SU-DHL-6 (cell line): ENCODE measurements at regions not wholly inside any gene's neighbourhood (a gene's known extent, or its start where the extent isn't known, plus 50 kb on each side); places are given as distances from the start of the nearest gene placed in this dataset.

Experiments used
- H2AFZ ChIP-seq: fragments of 200-600 bp; sonication (generic); 2 replicates; pipeline ENCODE4 v1.6.1; 2014; ENCODE audit warnings: low read depth, mild to moderate bottlenecking, moderate library complexity, mixed read lengths, antibody characterized with exemption, low read length; ENCODE audit not compliant: severe bottlenecking
- H3F3A ChIP-seq: fragments of 200-600 bp; shearing (Covaris generic); 2 replicates; pipeline ENCODE4 v1.6.0; 2016; ENCODE audit warnings: antibody characterized with exemption, mild to moderate bottlenecking; ENCODE audit not compliant: insufficient read depth
- H3K27ac ChIP-seq: fragments of 200-600 bp; sonication (generic); 2 replicates; pipeline ENCODE4 v1.5.1; 2016; ENCODE audit warnings: low read depth, mild to moderate bottlenecking, low read length, moderate library complexity, mixed read lengths
- H3K27me3 ChIP-seq: fragments of 200-600 bp; sonication (generic), shearing (Covaris generic); 2 replicates; pipeline ENCODE4 v1.6.0; 2014; ENCODE audit warnings: mild to moderate bottlenecking, low read length
- H3K36me3 ChIP-seq: fragments of 200-600 bp; sonication (generic); 2 replicates; pipeline ENCODE4 v1.6.1; 2014; ENCODE audit warnings: mild to moderate bottlenecking, low read length, mixed read lengths
- H3K4me2 ChIP-seq: fragments of 300-600, 200-600 bp; shearing (Covaris generic), sonication (generic); 2 replicates; pipeline ENCODE4 v1.6.0; 2014; ENCODE audit warnings: low read length, low read depth, mild to moderate bottlenecking; ENCODE audit not compliant: poor library complexity, severe bottlenecking
- H3K4me3 ChIP-seq: fragments of 200-600 bp; sonication (generic); 2 replicates; pipeline ENCODE4 v1.5.1; 2014; ENCODE audit warnings: antibody characterized with exemption, low read length, mild to moderate bottlenecking, mixed read lengths; ENCODE audit not compliant: insufficient read depth, poor library complexity, severe bottlenecking
- H3K79me2 ChIP-seq: fragments of 200-600 bp; sonication (generic); 2 replicates; pipeline ENCODE4 v1.6.1; 2014; ENCODE audit warnings: mild to moderate bottlenecking, low read length, moderate library complexity; ENCODE audit not compliant: insufficient read depth
- H3K9ac ChIP-seq: fragments of 200-600 bp; sonication (generic); 2 replicates; pipeline ENCODE4 v1.7.0; 2014; ENCODE audit warnings: mild to moderate bottlenecking, low read length
- H3K9me2 ChIP-seq: fragments of 200-600 bp; sonication (generic); replicated peaks from 2 replicates; pipeline ENCODE4 v1.6.1; 2014; ENCODE audit warnings: low read length; ENCODE audit not compliant: insufficient read depth
- H3K9me3 ChIP-seq: fragments of 200-600 bp; sonication (generic); 2 replicates; pipeline ENCODE4 v1.6.1; 2014; ENCODE audit warnings: low read length, mixed read lengths; ENCODE audit not compliant: insufficient read depth
- H4K20me1 ChIP-seq: fragments of 200-600 bp; sonication (generic); 2 replicates; pipeline ENCODE4 v1.6.1; 2014; ENCODE audit warnings: low read depth, mild to moderate bottlenecking, antibody characterized with exemption, low read length, moderate library complexity, mixed read lengths
- EZH2phosphoT487 ChIP-seq: fragments of 200-600 bp; sonication (generic), shearing (Covaris generic); conservative IDR thresholded peaks from 2 replicates; pipeline ENCODE4 v1.6.1; 2018; ENCODE audit warnings: mild to moderate bottlenecking, antibody characterized with exemption, low read length, moderate library complexity, mixed read lengths
- TF ChIP-seq, protein P1 (sequence below): fragments of 200-600 bp; sonication (generic); IDR thresholded peaks from one replicate; pipeline ENCODE4 v1.5.1; 2017; ENCODE audit warnings: antibody characterized with exemption, mild to moderate bottlenecking, low read length, moderate library complexity; ENCODE audit not compliant: insufficient read depth, poor library complexity, severe bottlenecking

DNA sequence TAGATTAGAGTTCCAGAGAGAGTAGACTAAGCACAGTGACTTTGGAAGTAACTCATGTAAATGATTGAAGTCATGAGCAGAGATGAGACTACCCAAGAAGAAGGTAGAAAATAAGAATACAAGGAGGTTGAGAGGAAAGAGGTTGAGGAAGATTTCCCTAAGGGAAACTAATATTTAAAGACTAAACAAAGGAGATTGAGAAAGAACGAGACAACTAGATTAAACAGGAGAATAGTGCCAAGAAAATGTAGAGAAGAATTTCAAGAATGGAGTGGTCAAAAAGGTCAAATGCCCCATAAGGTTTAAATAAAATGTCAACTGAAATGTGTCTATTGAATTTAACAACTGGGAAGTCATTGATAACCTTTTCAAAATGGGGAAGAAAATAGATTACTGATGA lies 59.0 kb downstream of the RPS29 start:
- Histone ChIP-seq H2AFZ (no peak overlapping the region), H3K4me2 (no peak overlapping the region), H3K27ac (no peak overlapping the region), H3K4me3 (no peak overlapping the region), H4K20me1 (no peaks in the 10 kb centered on the region), H3K9ac (no peak overlapping the region), H3F3A (no peaks in the 10 kb centered on the region), H3K9me2 (no peaks in the 10 kb centered on the region), H3K27me3 (no peaks in the 10 kb centered on the region), H3K36me3 (no peaks in the 10 kb centered on the region), H3K9me3 (no peaks in the 10 kb centered on the region), H3K79me2 (no peaks in the 10 kb centered on the region)
- TF ChIP-seq, protein P1, sequence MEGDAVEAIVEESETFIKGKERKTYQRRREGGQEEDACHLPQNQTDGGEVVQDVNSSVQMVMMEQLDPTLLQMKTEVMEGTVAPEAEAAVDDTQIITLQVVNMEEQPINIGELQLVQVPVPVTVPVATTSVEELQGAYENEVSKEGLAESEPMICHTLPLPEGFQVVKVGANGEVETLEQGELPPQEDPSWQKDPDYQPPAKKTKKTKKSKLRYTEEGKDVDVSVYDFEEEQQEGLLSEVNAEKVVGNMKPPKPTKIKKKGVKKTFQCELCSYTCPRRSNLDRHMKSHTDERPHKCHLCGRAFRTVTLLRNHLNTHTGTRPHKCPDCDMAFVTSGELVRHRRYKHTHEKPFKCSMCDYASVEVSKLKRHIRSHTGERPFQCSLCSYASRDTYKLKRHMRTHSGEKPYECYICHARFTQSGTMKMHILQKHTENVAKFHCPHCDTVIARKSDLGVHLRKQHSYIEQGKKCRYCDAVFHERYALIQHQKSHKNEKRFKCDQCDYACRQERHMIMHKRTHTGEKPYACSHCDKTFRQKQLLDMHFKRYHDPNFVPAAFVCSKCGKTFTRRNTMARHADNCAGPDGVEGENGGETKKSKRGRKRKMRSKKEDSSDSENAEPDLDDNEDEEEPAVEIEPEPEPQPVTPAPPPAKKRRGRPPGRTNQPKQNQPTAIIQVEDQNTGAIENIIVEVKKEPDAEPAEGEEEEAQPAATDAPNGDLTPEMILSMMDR: no peak
- no peak for TF ChIP-seq EZH2phosphoT487

DNA sequence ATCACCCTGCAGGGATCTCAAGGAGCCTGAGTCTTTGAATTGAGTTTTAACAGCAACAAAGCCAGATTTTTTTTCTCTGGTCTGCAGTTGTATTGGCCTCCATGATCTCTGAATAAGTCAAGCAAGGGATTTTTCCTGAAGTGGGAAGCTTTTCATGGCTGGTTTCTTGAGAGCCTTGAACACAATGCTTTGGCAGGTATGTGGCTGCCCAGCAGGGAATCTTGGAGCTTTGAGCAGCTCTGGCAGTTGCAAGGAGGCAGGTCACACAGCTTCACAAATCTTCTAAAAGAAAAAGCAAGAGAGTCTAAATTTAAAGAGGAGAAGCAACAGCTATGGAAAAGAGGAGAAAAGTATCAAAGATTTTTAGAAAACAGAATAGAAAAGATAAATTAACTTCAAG lies 60.1 kb downstream of the RPS29 start:
- H4K20me1 ChIP-seq: no peaks in the 10 kb centered on the region
- H3K9me2 ChIP-seq: no peaks in the 10 kb centered on the region
- no peak overlapping the region for H3K4me3 ChIP-seq
- no peaks in the 10 kb centered on the region for H3K36me3 ChIP-seq
- H3K27ac ChIP-seq: no peak overlapping the region
- H3K79me2 ChIP-seq: no peaks in the 10 kb centered on the region
- H2AFZ ChIP-seq: no peak overlapping the region
- no peaks in the 10 kb centered on the region for H3K9me3 ChIP-seq
- no peak overlapping the region for H3K9ac ChIP-seq
- H3K27me3 ChIP-seq: no peaks in the 10 kb centered on the region
- no peak for TF ChIP-seq EZH2phosphoT487
- TF ChIP-seq, protein P1: no peak
- no peaks in the 10 kb centered on the region for H3F3A ChIP-seq
- H3K4me2 ChIP-seq: no peak overlapping the region

GRCh38 chr14:49516286-49516685 lies 69.9 kb downstream of the RPS29 start:
- Histone ChIP-seq H3K9me2 (no peaks in the 10 kb centered on the region), H2AFZ (no peak overlapping the region), H3K27ac (no peak overlapping the region), H3K9me3 (no peaks in the 10 kb centered on the region), H3K36me3 (no peaks in the 10 kb centered on the region), H3K4me3 (no peak overlapping the region), H3K9ac (no peak overlapping the region), H4K20me1 (no peaks in the 10 kb centered on the region), H3K27me3 (no peaks in the 10 kb centered on the region), H3K79me2 (no peaks in the 10 kb centered on the region), H3F3A (no peaks in the 10 kb centered on the region), H3K4me2 (no peak overlapping the region)
- TF ChIP-seq, protein P1: no peak
- no peak for TF ChIP-seq EZH2phosphoT487

DNA sequence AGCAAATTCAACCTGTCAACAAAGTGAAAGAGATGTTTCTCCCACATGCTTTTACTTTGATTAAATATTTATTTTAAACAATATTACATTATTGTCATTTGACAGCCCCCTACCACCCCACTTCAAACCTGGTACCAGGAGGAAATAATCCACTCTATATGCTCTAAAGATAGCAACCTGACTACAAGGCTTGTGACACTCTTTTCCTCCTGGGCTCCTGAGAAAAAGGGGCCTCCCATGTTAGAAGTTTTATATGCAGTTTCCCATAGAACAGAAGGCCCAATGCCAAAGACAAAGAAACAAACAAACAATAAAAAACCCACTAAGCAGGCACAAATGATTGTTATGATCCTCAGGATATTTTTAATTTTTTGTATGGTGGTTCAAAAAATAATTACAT lies 73.6 kb downstream of the RPS29 start:
- no peak overlapping the region for H3K9ac ChIP-seq
- TF ChIP-seq, protein P1: no peak
- TF ChIP-seq EZH2phosphoT487: no peak
- no peaks in the 10 kb centered on the region for H3K36me3 ChIP-seq
- no peaks in the 10 kb centered on the region for H3K27me3 ChIP-seq
- H3K4me3 ChIP-seq: no peak overlapping the region
- H3K4me2 ChIP-seq: no peak overlapping the region
- H2AFZ ChIP-seq: no peak overlapping the region
- no peaks in the 10 kb centered on the region for H3K9me2 ChIP-seq
- H3F3A ChIP-seq: no peaks in the 10 kb centered on the region
- no peaks in the 10 kb centered on the region for H4K20me1 ChIP-seq
- no peak overlapping the region for H3K27ac ChIP-seq
- no peaks in the 10 kb centered on the region for H3K9me3 ChIP-seq
- no peaks in the 10 kb centered on the region for H3K79me2 ChIP-seq
